WTC11 (cell line): ENCODE measurements at regions not wholly inside any gene's neighbourhood (a gene's known extent, or its start where the extent isn't known, plus 50 kb on each side); places are given as distances from the start of the nearest gene placed in this dataset.
A peak's percentile ranks its signal among the peaks of the same experiment; 100 is the strongest.

ENCODE experiments used
- ATAC-seq: fragments of 200-7000 bp; cut with Tn5 transposase; 2 replicates; pipeline ENCODE4 v1.10.0; 2021; ENCODE audit warnings: mild to moderate bottlenecking, moderate library complexity
- CTCF ChIA-PET: fragments of 300-600 bp; sonication (Branson Sonifier 250); formaldehyde crosslinking; loops from one replicate; lab custom pipeline; 2021; ENCODE audit warnings: antibody characterized with exemption; lab: Charles Lee
- POLR2A ChIA-PET: fragments of 350-600 bp; sonication (Branson Sonifier 250); formaldehyde crosslinking; loops from one replicate; lab custom pipeline; 2021; ENCODE audit warnings: antibody characterized with exemption; lab: Charles Lee
- DNase-seq: peaks from one replicate; pipeline ENCODE4 v3.0.0; 2021; ENCODE audit warnings: low spot score
- H3K27ac Mint-ChIP-seq: 2 replicates; pipeline ENCODE4 v1.8.0; 2021; ENCODE audit warnings: mixed read lengths
- H3K27me3 Mint-ChIP-seq: 2 replicates; pipeline ENCODE4 v1.8.0; 2021; ENCODE audit warnings: low read depth, mild to moderate bottlenecking, moderate library complexity, mixed read lengths
- H3K36me3 Mint-ChIP-seq: 2 replicates; pipeline ENCODE4 v1.8.0; 2021; ENCODE audit warnings: mixed read lengths
- H3K4me1 Mint-ChIP-seq: 2 replicates; pipeline ENCODE4 v1.8.0; 2022; ENCODE audit warnings: mixed read lengths
- H3K4me3 Mint-ChIP-seq: 2 replicates; pipeline ENCODE4 v1.8.0; 2021; ENCODE audit warnings: mild to moderate bottlenecking, moderate library complexity, mixed read lengths
- H3K9me3 Mint-ChIP-seq: 2 replicates; pipeline ENCODE4 v1.8.0; 2021; ENCODE audit warnings: mixed read lengths
- ATF2 ChIP-seq: sonication (generic); formaldehyde crosslinking; IDR thresholded peaks from 2 replicates; pipeline ENCODE4 v1.8.1; 2022; ENCODE audit warnings: low read depth, missing genetic modification reagents, borderline replicate concordance
- CBFB ChIP-seq: sonication (generic); formaldehyde crosslinking; IDR thresholded peaks from 2 replicates; pipeline ENCODE4 v1.8.1; 2022; ENCODE audit warnings: mild to moderate bottlenecking, low read depth, missing genetic modification reagents
- CTCF ChIP-seq: fragments of 200-600 bp; IDR thresholded peaks from 2 replicates; pipeline ENCODE4 v1.8.0; 2022; ENCODE audit warnings: antibody characterized with exemption
- GABPB1 ChIP-seq: sonication (generic); formaldehyde crosslinking; IDR thresholded peaks from 2 replicates; pipeline ENCODE4 v1.8.1; 2023; ENCODE audit warnings: mild to moderate bottlenecking, missing genetic modification reagents
- NFATC4 ChIP-seq: fragments of 250-450 bp; sonication (Bioruptor Pico); IDR thresholded peaks from 2 replicates; pipeline ENCODE4 v1.9.0; 2021; ENCODE audit warnings: mild to moderate bottlenecking
- PRDM15 ChIP-seq: sonication (generic); formaldehyde crosslinking; IDR thresholded peaks from 2 replicates; pipeline ENCODE4 v1.8.0; 2022; ENCODE audit warnings: missing genetic modification reagents
- TEAD4 ChIP-seq: sonication (generic); formaldehyde crosslinking; IDR thresholded peaks from 2 replicates; pipeline ENCODE4 v1.8.0; 2022; ENCODE audit warnings: mild to moderate bottlenecking, missing genetic modification reagents
- TP53 ChIP-seq: sonication (generic); formaldehyde crosslinking; IDR thresholded peaks from 2 replicates; pipeline ENCODE4 v1.8.1; 2023; ENCODE audit warnings: mild to moderate bottlenecking, missing genetic modification reagents
- ZNF416 ChIP-seq: fragments of 250-450 bp; sonication (Bioruptor Pico); IDR thresholded peaks from 2 replicates; pipeline ENCODE4 v1.9.0; 2021; ENCODE audit warnings: mild to moderate bottlenecking, inconsistent platforms
- TF ChIP-seq, protein P1 (sequence below): sonication (generic); formaldehyde crosslinking; IDR thresholded peaks from 2 replicates; pipeline ENCODE4 v1.8.1; 2023; ENCODE audit warnings: mild to moderate bottlenecking, moderate library complexity, missing genetic modification reagents
- TF ChIP-seq, protein P2 (sequence below): sonication (generic); formaldehyde crosslinking; IDR thresholded peaks from 2 replicates; pipeline ENCODE4 v1.8.0; 2022; ENCODE audit warnings: mild to moderate bottlenecking, missing genetic modification reagents
- TF ChIP-seq, protein P3 (sequence below): sonication (generic); formaldehyde crosslinking; IDR thresholded peaks from 2 replicates; pipeline ENCODE4 v1.8.0; 2022; ENCODE audit warnings: mild to moderate bottlenecking, missing genetic modification reagents

DNA sequence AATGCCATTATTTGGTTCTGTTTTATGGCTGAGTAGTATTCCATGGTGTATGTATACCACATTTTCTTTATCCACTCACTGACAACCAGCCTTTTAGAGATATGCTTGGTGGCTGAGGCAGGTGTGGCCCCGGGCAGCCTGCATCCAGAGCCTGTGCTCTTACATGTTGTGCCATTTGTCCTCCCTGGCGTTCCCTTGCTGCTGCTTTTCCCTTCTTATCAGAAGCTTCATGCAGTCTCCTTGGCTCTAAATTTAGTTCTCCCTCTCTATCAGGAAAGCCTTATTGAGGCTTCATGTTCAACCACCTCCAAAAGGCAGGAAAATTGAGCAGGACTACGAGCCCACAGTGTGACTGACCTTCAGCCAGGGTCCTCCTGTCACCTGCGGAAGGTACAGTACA lies 131.7 kb upstream of the ITGA6 start:
- H3K27ac Mint-ChIP-seq, result no peak overlapping the region
- CTCF ChIA-PET, result interaction anchor here (0.7 to 1.8 kb wide), 3 partner anchors 61 to 166 kb away, joined by 3 to 7 read pairs (median 4); no protein-coding TSS in a partner anchor

DNA sequence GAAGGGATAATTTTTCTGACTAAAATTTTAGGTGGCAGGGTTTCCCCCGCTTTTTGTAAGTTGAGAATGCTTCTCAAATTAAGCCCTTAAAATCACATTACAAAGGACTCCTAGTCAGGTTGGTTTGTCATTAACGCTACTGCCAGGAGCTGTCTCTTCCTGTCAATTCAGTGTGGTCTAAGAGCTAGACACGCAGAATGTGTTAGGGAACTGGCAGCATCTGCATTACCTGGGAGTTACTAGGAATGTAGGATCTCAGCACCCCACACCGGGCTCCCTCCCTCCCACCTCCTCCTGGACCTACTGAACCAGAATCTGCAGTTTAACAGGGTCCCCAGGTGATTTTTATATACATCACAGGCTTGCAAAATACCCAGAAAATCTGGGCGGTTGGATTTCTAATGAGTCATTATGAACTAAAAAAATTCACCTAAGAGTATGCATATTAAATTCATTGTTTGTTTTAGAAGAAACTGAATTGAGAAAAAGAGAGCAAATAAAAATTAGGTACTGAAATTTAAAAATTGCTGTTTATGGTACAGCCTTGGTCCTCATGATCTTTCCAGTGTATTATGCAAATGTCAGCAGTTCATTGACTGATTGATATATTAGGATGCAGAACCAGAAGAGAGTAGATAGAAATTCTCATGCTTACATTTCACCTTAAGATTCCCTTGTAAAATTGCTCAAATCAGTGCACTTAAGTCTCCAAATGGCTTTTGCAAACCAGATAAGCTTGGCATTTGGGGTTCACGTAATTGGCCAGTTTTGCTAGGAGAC lies 130.9 kb upstream of the ITGA6 start:
- H3K27me3 Mint-ChIP-seq, result peaks cover 64% of the 10 kb centered on the region
- ATAC-seq (peak; percentile 88), DNase-seq (no peak)
- peaks cover 38% of the 10 kb centered on the region for H3K4me1 Mint-ChIP-seq
- H3K9me3 Mint-ChIP-seq, result peaks cover 17% of the 10 kb centered on the region
- no peak overlapping the region for H3K4me3 Mint-ChIP-seq
- POLR2A ChIA-PET, result no interaction called here
- no peak for TF ChIP-seq NFATC4 (CRISPR knock-in tag)
- no peak for TF ChIP-seq PRDM15 (CRISPR knock-in tag)
- TF ChIP-seq, protein P1, sequence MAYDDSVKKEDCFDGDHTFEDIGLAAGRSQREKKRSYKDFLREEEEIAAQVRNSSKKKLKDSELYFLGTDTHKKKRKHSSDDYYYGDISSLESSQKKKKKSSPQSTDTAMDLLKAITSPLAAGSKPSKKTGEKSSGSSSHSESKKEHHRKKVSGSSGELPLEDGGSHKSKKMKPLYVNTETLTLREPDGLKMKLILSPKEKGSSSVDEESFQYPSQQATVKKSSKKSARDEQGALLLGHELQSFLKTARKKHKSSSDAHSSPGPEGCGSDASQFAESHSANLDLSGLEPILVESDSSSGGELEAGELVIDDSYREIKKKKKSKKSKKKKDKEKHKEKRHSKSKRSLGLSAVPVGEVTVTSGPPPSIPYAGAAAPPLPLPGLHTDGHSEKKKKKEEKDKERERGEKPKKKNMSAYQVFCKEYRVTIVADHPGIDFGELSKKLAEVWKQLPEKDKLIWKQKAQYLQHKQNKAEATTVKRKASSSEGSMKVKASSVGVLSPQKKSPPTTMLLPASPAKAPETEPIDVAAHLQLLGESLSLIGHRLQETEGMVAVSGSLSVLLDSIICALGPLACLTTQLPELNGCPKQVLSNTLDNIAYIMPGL, result no peak
- no peak for TF ChIP-seq GABPB1 (CRISPR knock-in tag)
- CTCF ChIA-PET, result interaction anchor here (1.0 to 1.8 kb wide), 2 partner anchors 62 to 165 kb away, joined by 4 to 7 read pairs; no protein-coding TSS in a partner anchor
- no peak overlapping the region for H3K27ac Mint-ChIP-seq
- H3K36me3 Mint-ChIP-seq, result peaks cover 4% of the 10 kb centered on the region; the same call in 1 of the 2 replicates

More for the DNA sequence above, 131.7 kb upstream of the ITGA6 start:
- peaks cover 64% of the 10 kb centered on the region for H3K27me3 Mint-ChIP-seq
- POLR2A ChIA-PET, result no interaction called here
- peaks cover 38% of the 10 kb centered on the region for H3K4me1 Mint-ChIP-seq
- no peak overlapping the region for H3K4me3 Mint-ChIP-seq
- DNase-seq, result no peak
- no peak for ATAC-seq
- H3K9me3 Mint-ChIP-seq, result peaks cover 17% of the 10 kb centered on the region
- H3K36me3 Mint-ChIP-seq, result peaks cover 2% of the 10 kb centered on the region; the same call in 1 of the 2 replicates
- TF ChIP-seq, protein P2, sequence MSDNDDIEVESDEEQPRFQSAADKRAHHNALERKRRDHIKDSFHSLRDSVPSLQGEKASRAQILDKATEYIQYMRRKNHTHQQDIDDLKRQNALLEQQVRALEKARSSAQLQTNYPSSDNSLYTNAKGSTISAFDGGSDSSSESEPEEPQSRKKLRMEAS (CRISPR knock-in tag), result no peak
- TF ChIP-seq CBFB (CRISPR knock-in tag) (no peak), TP53 (CRISPR knock-in tag) (no peak), ATF2 (no peak), CTCF (no peak), TEAD4 (CRISPR knock-in tag) (no peak), ZNF416 (CRISPR knock-in tag) (no peak)
- TF ChIP-seq, protein P3, sequence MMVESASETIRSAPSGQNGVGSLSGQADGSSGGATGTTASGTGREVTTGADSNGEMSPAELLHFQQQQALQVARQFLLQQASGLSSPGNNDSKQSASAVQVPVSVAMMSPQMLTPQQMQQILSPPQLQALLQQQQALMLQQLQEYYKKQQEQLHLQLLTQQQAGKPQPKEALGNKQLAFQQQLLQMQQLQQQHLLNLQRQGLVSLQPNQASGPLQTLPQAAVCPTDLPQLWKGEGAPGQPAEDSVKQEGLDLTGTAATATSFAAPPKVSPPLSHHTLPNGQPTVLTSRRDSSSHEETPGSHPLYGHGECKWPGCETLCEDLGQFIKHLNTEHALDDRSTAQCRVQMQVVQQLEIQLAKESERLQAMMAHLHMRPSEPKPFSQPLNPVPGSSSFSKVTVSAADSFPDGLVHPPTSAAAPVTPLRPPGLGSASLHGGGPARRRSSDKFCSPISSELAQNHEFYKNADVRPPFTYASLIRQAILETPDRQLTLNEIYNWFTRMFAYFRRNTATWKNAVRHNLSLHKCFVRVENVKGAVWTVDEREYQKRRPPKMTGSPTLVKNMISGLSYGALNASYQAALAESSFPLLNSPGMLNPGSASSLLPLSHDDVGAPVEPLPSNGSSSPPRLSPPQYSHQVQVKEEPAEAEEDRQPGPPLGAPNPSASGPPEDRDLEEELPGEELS (CRISPR knock-in tag), result no peak
